IPS-NIHi11 (cell line): ENCODE measurements at regions not wholly inside any gene's neighbourhood (a gene's known extent, or its start where the extent isn't known, plus 50 kb on each side); places are given as distances from the start of the nearest gene placed in this dataset.
"Not testable (repeated sequence)": the region's sequence is repeated elsewhere in the genome, so short reads cannot be mapped to it uniquely, and the experiment has no call there.

ENCODE experiments used
- DNase-seq: peaks from one replicate; pipeline ENCODE4 v3.0.0; 2012; ENCODE audit warnings: mixed read lengths, low spot score

DNA sequence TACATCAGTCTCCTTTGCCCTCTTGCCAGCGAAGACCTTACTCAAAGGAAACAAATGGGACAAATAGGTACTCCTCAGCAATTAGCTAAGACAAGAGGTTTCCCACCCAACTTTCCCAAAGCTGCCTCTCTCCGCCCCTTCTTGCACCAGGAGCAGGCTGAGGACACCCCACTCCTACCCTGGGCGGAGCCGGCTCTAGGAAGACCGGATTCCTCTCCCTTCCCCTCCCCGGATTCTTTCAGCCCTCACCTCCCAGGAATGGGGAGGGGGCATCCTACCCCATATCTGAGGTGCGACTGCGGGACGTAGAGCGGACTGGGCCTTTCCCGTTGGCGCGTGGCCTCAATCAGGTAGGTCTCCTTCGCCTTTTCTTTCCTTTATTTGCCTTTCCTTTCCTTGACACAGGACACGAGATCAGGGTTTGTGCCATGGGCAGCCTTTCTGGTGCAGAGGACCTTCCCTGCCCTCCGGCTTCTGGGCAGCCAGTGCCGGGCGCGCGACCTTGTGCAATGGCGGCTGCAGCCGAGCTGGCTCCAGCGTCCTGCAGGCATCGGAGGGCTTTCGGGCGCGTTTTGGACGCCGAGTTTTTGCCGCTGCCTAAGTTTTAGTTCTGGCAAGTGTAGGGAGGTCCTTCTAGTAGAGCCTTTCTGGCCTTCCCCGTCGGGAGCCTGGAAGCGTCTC, 279.9 kb downstream of the PLS3 start:
- not testable (repeated sequence) for DNase-seq

DNA sequence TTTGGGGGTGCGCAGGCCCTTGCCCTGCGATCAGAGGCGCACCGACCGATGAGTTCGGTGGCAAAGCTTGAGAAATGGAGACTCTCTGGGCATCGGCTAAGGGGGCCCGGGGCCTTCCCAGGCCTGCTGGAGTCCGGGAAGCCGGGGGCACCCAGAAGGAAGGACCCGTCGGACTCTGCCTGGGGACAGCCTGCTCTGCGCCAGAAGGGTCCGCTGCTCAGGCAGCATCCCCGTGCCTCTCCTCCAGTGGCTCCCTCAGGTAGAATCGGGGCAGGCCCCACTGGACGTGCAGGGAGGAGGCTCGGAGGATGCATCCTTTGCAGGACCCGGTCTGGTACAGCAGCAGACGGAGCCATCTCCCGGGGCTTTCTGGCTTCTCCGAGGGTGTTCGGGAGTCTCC, 290.0 kb downstream of the PLS3 start:
- not testable (repeated sequence) for DNase-seq

DNA sequence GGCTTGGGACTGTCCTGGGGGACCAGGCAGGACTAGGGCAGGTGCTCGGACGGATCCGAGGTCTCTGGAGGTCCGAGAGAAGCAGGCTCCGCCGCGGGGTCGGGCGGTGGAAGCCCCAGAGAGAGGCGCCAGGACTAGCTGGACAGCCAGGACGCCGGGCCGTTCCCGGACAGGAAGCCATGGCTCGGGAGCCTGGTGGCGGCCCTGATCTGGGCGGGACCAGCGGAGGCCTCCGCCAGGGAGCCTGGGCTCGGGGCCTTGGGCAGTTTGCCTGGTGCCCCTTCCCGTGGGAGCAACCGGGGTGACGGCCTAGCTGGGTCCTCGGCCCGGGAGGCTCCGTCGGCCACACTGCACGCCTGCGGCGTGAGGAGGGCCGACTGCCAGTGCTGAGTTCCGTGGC, 292.3 kb downstream of the PLS3 start:
- DNase-seq, result not testable (repeated sequence)

DNA sequence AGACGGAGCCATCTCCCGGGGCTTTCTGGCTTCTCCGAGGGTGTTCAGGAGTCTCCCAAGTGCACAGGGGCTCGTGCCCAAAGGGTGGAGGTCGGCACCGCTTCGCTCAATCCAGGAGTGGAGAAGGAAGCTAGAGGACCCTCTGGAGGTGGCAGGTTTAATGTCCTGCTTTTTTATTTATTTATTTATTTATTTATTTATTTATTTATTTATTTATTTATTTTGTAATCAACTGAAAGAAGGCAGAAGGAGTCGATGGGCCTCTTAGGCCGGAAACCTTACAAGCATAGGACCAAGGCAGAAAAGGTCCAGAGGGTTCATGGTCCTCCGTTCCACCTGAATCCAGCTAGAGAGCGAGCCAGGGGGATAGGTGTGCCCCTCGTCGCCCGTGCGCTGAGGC, 289.4 kb upstream of the AGTR2 start:
- not testable (repeated sequence) for DNase-seq

DNA sequence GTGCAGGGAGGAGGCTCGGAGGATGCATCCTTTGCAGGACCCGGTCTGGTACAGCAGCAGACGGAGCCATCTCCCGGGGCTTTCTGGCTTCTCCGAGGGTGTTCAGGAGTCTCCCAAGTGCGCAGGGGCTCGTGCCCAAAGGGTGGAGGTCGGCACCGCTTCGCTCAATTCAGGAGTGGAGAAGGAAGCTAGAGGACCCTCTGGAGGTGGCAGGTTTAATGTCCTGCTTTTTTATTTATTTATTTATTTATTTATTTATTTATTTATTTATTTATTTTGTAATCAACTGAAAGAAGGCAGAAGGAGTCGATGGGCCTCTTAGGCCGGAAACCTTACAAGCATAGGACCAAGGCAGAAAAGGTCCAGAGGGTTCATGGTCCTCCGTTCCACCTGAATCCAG, 286.4 kb upstream of the AGTR2 start:
- not testable (repeated sequence) for DNase-seq

DNA sequence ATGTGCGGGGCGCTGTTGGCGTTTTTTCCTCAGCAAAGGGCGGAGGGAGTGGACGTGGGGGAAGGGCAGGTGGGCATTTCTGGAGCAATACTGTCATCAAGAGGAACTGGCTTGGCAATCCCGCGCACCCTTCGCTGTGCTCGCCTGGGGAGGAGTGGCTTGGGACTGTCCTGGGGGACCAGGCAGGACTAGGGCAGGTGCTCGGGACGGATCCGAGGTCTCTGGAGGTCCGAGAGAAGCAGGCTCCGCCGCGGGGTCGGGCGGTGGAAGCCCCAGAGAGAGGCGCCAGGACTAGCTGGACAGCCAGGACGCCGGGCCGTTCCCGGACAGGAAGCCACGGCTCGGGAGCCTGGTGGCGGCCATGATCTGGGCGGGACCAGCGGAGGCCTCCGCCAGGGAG, 282.5 kb upstream of the AGTR2 start:
- DNase-seq, result not testable (repeated sequence)

DNA sequence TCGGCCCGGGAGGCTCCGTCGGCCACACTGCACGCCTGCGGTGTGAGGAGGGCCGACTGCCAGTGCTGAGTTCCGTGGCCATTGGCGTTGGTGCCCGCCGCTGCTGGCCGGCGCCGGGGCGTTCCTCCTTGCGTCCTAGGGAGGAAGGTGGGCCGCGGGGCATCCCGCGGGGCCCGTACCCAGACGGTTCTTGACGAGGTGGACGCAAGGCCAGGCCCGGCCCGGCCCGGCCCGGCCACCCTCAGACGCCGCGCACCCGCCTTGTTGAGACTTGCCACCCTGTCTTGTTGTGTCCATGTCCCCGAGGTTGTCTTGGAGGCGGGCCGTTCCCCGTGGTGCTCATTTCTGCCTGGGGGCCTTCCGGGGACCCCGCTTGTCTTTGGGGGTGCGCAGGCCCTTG, 282.0 kb upstream of the AGTR2 start:
- DNase-seq, result not testable (repeated sequence)

DNA sequence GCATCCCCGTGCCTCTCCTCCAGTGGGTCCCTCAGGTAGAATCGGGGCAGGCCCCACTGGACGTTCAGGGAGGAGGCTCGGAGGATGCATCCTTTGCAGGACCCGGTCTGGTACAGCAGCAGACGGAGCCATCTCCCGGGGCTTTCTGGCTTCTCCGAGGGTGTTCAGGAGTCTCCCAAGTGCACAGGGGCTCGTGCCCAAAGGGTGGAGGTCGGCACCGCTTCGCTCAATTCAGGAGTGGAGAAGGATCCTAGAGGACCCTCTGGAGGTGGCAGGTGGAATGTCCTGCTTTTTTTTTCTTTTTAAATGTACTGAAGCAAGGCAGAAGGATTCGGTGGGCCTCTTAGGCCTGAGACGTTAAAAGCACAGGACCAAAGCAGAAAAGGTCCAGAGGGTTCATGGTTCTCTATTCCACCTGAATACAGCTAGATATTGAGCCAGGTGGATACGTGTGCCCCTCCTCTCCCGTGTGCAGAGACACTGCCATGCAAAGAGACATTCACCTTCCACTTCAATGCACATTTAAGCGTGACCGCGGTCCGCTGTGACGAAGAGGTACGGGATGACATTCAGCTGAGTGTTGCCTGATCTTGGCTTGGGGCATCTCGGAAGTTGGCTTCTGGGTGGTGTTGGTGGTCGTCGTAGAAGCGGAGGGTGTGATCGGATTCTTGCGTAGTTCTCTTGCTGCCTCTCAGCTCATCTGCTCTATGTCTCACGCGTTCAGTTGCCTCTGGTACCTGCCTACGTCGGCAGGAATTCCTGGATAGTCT, 281.2 kb upstream of the AGTR2 start:
- no peak for DNase-seq

DNA sequence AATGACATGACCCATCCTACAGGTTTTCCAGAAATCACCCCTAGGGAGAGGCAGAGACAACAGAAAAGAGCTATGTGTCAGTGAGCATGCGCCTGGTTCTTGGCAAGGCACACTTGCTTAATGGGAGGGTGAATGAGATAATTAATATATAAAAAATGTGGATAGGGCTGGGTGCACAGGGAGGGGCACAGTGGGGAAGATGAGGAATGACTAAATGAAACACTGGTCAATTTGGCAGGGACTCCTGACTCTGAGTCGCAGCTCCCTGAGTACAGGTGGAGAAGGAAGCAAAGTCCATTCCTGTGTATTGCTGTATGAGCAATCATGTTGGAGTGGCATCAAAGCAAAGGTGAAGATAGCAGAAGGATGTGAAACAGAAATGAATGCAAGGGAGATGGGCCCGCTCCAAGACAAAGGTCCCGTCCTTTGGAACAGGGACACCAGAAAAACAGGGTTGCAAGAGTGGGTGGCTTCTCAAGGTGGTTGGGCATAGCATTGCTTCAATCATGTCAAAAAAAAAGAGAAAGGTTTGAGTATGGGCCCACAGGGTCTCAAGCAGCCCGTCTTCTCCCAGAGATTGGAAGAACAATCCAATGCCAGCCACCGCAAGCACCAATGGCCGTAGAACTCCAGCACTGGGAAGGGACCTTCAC, 278.4 kb upstream of the AGTR2 start:
- DNase-seq, result no peak

DNA sequence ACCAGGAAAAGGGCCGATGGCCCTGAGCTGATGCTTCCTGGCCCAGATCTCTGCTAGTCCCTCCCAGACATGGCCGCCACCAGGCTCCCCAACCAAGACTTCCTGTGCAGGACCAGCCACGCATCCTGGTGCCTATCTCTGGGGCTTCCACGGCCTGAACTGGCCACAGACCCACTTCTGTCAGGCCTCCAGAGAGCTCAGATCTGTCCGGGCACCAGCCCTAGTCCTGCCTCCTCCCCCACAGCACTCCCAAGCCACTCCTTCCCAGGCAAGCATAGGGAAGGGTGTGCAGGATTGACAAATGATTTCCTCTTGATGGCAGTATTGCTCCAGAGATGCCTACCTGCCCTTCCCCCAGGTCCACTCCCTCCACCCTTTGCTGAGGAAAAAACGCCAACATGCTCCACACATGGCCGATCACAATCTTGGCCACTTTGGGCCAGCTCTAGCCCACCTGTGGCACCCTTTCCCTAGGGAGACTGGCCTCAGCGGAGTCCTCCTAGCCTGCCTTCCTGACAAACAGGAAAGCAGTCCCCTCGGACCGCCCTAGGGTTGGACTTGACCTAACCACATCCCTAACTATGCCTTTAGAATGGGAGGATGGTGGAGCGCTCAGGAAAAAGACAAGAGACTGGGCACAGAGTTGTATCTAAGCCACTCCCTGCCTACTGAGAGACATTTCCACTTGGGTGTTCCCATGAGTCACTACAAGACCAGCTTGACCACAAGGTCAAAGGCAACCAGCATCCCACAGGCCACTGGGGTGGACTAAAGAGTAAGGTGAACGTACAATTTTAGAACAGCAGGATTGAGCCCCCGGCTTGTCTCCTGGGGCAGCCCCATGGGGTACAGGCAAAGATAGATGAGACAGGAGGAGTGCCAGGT, 277.5 kb upstream of the AGTR2 start:
- DNase-seq, result peak; percentile 65

DNA sequence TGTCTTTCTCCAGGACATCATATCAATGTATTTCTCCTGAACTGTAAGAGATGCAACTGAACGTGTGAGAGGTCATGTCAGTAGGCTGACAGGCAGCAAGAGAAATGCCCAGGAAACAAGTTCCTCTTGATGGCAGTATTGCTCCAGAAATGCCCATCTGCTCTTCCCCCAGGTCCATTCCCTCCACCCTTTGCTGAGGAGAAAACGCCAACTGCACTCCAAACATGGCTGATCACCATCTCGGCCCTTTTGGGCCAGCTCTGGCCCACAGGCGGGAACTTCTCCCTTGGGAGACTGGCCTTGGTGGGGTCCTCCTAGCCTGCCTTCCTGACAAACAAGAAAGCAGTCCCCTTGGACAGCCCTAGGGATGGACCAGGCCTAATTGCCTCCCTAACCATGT, 276.5 kb upstream of the AGTR2 start:
- DNase-seq, result no peak

DNA sequence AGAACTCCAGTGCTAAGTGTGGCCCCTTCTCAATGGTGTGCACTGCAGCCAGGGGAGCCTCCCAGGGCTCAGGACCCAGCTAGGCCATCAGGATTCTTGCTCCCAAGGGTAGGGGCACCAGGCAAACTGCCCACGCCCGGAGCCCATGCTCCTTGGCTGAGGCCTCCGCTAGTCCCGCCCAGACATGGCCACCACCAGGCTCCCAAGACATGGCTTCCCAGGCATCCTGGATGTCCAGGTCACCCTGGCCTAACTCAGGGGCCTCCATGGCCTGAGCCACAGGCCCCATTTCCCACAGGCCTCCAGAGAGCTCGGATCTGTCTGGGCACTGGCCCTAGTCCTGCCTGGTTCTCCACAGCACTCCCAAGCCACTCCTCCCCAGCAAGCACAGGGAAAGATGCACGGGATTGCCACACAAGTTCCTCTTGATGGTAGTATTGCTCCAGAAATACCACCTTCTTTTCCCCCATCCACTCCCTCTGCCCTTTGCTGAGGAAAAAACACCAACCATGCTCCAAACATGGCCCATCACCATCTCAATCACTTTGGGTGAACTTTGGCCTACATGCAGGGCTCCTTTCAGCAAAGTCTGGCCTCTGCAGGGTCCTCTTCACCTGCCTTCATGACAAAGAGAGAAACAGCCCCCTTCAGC, 274.7 kb upstream of the AGTR2 start:
- DNase-seq, result no peak

DNA sequence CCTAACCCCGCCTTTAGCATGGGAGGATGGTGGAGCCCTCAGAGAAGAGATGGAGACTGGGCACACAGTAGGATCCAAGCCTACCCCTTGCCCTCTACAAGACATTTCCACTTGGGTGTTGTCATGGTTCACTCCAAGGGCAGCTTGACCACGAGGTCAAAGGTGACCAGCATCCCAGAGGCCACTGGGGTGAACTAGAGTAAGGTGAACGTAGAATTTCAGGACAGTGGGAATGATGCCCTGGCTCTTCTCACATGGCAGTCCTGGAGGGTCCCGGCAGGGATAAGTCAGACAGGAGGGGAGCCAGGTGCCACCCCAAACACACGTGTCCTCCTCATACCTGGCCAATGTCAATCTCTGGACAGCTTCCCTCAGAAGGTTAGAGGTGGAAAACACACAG, 274.2 kb upstream of the AGTR2 start:
- no peak for DNase-seq

DNA sequence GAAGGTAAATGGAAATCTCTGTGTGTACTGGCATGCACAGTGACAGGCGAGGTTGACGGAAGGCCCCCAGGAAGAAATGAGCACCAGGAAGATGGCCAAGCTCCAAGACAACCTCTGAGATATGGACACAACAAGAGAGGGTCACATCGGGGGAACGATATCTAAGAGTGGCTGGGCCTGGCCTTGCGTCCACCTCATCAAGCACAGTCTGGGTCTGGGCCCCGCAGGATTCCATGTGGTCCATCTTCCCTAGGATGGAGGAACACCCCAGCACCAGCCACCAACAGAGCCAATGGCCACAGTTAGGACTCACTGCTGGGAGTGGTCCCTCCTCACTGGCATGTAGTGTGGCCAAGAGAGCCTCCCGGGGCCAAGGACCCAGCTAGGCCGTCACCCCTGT, 272.6 kb upstream of the AGTR2 start:
- DNase-seq, result no peak

DNA sequence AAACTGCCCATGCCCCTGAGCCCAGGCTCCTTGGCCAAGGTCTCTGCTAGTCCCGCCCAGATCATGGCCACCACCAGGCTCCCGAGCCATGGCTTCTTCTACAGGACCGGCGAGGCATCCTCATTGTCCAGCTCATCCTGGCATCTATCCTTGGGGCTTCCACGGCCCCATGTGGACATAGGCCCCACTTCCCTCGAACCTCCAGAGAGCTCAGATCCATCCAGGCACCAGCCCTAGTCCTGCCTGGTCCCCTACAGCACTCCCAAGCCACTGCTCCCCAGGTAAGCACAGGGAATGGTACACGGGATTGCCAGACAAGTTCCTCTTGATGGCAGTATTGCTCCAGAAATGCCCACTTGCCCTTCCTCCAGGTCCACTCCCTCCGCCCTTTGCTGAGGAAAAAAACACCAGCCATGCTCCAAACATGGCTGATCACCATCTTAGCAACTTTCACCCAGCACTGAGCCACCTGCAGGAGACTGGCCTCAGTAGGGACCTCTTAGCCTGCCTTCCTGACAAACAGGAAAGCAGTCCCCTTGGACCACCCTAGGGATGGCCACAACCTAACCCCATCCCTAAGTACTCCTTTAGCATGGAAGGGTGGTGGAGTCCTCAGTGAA, 272.1 kb upstream of the AGTR2 start:
- peak; percentile 14 for DNase-seq

DNA sequence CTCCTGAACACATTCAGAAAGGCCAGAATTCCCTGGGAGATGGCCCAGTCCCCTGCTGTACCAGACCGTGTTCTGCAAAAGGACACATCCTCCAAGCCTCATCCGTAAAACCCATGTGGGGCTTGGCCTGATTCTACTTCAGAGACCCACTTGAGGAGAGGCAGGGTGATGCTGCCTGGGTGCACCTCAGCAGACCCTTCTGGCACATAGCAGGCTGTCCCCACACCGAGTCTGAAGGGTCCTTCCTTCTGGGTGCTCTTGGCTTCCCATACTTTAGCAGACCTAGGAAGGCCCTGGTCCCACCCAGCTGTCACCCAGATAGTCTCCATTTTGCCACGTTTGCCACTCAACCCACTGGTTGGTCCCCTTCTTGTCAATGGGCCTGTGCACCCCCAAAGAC, 270.1 kb upstream of the AGTR2 start:
- no peak for DNase-seq

DNA sequence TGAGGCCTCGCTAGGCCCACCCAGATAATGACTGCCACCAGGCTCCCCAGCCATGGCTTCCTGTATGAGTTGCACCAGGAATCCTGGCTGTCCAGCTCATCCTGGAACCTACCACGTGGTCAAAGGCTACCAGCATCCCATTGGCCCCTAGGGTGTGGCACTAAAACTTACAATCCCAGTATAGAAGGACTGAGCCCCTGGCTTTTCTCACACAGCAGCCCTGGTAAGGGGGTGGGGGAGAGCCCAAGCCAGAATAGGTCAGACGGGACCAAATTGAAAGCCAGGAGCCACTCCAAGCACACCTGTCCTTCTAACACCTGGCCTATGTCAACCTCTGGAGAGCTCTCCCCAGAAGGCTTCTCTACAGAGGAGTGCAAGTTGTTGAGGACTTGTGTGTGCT, 269.3 kb upstream of the AGTR2 start:
- no peak for DNase-seq

DNA sequence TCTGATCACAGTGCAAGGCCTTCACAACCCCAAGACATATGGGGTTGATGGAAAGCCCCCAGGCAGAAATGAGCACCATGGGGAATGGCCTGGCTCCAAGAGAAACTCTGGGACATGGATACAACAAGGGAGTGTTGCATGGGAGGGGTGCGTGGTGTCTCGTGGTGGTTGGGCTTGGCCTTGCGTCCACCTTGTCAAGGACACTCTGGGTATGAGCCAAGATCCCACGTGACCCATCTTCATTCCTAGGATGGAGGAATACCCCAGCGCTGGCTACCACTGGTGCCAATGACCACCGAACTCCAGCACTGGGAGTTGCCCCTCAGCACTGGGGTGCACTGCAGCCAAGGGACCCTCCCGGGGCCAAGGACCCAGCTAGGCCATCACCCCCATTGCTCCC, 267.5 kb upstream of the AGTR2 start:
- DNase-seq, result no peak

DNA sequence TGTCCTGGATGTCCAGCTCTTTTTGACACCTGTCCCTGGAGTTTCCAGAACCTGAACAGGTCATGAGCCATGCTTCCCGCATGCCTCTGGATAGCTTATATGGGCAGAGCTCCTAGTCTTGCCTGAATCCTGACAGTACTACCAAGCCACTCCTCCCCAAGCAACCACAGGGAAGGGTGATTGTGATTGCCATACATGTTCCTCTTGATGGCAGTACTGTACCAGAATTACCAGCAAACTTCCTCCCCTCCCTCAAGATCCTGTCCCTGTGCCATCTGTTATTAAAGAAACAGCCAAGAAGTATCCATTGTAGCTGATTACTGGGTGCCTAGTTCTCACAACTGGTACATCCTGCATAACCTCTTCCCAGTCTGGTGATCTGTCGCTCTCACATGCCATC, 264.3 kb upstream of the AGTR2 start:
- DNase-seq, result no peak

DNA sequence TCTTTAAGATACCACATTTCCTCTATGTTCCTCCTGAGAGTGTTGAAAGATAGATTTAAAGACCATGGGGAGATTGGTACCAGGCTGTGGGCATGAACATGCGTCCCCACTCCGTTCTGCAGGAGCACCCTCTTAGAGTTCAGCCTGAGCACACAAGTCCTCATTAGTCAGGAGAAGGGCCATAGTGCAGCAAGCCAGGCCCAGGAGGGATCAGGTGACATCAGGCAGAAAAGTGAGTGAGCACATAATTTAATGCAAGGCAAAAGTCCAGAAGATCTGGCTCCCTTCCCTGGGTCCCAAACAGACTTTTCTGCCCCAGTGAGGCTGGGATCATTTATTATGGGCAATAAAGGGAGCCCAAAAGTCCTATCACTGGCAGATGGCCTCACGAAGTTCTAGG, 263.7 kb upstream of the AGTR2 start:
- DNase-seq, result no peak

DNA sequence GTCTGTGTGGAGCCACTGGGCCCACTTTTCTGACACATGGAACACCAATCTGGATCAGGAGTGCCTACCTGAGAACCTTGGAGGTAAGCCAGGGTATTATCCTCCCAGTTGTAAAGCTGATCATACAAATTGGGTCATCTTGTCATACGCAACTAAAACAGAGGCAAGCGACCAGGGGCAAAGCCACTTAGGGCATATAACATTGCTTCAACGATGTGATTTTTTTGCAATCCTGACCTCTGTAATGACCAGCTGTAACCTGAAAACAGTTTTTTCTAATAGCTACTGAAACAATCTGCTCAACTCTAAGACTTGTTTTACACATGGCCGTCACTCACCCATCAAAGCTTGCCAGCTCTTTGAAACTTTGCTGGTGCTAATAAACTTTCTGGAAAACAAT, 261.5 kb upstream of the AGTR2 start:
- no peak for DNase-seq
